NCI-H748 (cell line): ENCODE measurements at regions not wholly inside any gene's neighbourhood (a gene's known extent, or its start where the extent isn't known, plus 50 kb on each side); places are given as distances from the start of the nearest gene placed in this dataset.
A peak's percentile ranks its signal among the peaks of the same experiment; 100 is the strongest.

Experiments used
- DNase-seq: peaks from one replicate; lab custom pipeline; 2025; ENCODE audit not compliant: unreplicated experiment; lab: John Stamatoyannopoulos, UW

DNA sequence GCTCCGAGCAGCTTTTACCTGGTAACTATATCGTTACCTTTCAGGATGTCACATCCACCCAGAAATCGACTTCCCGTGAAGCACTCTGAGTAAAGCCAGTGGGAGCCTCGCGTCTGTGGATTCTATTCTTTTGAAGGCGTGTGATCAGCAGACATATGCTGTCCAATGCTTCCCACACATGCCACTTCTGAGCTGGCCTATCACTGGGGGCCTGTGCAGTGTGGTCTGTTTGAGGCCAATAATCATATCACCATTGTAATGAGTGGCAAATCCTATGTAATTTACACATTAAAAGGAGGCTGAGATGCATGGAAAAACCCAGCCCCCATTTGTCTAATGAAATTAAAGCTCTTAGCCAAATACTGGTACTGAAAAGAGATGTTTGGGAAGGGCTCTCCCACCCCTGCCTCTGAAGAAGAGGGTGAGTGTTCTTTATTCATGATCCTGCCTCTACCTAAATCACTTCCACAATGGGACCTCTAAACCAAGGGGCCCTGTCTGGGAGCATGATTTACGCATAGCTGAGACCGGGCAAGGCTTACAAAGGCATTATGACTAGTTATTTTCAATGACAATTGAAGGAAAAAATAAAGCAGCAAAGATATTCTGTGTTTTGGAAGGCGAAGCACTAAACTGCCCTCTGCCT lies 686.8 kb downstream of the ZEB2 start:
- no peak for DNase-seq

DNA sequence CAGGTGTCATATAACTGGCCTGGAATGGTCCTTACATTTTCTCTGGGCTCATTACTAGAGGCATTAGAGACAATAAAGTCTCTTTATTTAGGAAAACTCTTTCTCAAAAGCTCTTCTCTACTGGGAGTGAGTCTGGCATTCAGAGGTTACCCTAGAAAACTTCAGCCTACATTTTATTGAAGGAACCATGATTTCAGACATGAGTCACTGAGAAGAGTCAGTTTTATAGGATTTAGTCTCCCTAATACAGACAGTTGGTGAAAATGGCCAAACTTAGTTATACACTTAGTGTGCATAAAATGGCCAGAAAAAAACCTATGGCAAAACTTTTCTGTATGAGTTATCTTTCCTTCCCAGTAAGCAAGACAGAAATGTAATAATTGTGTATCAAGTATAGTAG lies 689.4 kb downstream of the ZEB2 start:
- DNase-seq, result no peak

DNA sequence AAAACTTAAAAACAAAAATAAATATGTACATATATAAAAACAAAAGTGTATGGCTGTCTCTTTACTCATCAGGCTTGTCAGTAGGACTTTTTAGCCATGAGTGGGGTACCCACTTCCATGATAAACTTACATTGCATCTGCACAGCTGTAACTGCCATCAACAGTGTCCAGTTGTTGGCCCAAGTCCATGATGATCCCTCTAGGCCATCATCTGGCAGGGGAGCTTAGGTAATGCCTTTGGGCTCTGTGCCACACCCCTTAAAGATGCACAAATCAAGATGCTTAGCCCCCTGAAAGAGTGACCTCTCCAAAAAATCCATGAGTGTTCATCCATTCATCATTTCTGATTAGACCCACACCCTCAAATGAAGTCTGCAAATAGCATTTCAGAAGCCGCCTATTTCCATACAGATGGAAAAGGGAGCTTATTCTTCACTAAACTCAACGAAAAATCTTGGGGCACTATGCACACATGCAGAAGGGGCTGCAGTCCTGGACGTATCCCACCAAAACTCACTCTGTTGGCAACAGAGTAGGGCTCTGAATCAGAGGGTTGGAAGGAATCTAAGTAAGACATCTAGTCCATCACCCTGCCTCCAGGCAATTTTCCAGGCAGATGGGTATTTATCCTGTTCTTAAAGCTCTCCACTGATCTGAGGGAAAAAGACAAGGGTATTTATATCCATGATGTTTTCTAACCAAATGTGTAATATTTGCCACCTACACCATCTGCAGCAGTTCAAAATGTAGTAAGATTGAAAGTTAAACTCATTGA lies 691.0 kb downstream of the ZEB2 start:
- DNase-seq, result no peak

DNA sequence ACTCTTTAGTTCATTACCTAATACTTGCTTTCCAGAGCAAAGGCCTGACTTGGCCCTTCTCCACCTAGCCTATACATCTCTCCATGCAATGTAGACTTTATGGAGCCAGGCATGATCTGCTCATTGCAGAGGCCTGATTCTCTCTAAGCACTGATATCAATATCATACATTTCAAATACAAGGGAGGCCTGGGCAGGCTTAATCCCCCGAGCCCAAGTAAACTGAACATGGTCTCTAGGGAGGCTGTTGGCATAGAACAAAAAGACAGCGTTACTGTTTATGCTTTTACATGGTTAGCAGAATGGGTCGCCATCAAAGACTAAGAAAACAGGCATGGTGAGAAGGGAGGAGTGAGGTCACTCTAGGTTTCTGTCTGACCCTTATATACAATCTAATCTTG lies 695.1 kb downstream of the ZEB2 start:
- DNase-seq, result peak; percentile 51

DNA sequence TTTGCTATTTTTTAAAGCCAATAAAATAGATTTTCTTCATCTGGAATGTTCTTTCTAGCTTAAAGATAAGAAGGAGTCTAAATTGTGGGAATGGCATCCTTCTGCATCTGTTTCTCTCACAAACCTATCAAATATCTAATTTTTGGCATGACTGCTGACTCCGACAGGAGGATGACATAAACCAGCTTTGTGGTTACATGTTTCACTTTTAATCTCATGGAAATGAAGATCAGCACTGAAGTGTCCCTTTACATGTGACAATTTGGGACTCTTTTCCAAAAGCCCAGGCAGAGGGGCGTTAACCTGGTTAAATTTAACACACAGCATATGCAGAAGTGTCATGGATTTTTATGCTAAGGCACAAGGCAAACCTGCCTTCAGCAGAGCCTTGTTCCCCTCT lies 694.7 kb downstream of the ARHGAP15 start:
- DNase-seq, result no peak

DNA sequence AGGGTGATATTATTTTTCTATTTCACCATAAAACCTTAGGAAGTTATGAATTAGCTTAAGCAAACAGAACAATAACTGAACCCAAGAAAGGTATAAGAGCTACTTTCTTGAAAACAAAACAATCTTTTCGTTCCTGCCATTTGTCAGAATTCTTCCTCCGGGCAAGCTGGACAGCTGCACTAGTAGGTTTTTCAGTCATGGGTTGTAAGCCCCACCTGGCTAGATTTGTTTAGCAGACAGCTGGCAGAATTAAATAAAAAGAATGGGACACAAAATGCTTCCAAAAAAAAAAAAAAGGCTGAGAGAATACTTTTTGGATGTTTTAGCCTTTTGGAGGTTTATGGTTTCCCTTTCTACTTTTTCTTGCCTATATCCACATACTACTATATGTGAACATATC lies 694.1 kb downstream of the ARHGAP15 start:
- DNase-seq, result no peak

DNA sequence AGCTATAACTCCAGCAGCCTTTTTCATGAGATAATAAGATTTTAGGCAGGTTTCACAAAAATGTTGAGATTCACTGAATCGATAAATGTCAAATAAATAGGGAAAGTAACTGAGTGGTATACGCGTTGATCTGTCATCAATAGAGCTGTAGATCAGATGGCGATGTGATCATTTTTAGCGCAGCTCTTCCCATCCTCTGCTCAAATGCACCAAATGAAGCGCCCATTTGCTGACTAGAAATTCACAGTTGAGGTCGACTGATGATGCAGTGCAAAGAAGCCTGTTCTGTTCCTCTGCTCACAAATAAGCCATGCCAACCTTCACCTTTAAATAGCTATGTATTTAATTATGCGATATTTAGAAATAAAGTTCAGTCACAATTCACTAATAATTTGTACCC lies 693.5 kb downstream of the ARHGAP15 start:
- DNase-seq, result no peak

DNA sequence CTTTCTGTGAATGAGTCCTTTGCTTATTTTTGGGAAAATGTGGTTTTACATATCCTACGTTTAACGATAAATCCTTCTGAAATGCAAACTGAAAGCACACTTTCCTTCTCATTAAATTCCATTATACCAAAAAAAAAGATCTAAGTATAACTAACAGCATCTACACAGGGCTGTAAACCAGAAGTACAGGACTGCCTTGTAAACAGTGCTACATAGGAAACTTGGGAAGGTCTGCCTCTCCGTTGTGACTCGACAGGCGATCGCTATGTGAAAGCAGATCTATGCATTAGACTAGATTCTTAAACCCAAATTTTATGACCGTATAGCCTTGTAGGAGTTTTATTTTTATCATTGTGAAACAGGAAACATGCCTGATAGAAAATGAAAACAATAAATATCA lies 690.5 kb downstream of the ARHGAP15 start:
- DNase-seq, result no peak

DNA sequence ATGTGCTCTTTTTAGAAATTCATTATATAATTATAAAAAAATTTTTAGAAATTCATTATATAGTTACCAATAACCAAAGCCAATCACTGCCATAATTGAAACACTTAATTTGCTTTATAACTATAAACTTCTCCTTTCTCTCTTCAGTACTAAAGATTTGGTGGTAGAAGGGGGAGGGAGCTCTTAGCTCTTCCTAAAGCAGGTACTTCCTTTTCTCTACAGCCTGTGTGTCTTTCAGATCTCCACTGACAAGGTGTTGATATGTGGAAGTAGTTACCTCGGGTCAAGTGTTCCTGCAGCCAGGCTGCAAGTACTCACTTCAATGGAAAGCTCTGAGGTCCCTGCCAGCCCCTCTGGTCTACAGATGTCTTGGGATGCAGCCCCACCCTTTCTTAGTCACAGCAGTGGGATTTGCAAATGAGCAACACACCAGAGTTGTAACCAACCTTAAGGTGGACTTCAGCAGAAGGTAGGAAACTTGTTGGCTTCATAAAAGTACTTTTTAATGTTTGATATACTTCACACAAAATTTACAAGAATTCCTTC lies 690.0 kb downstream of the ARHGAP15 start:
- no peak for DNase-seq
